H9 (cell line): ENCODE measurements at regions not wholly inside any gene's neighbourhood (a gene's known extent, or its start where the extent isn't known, plus 50 kb on each side); places are given as distances from the start of the nearest gene placed in this dataset.

Source experiments
- DNase-seq: peaks from one replicate; pipeline ENCODE4 v3.0.0-alpha.2; 2017
- H2AFZ ChIP-seq: one replicate; pipeline ENCODE4 v1.6.1; 2013; ENCODE audit warnings: mild to moderate bottlenecking, low read length, control low read depth, moderate library complexity
- H2AK5ac ChIP-seq: 2 replicates; pipeline ENCODE4 v1.6.1; 2013; ENCODE audit warnings: low read length, control low read depth, mixed read lengths; ENCODE audit not compliant: insufficient read length
- H2BK120ac ChIP-seq: one replicate; pipeline ENCODE4 v1.6.1; 2013; ENCODE audit warnings: low read depth, mild to moderate bottlenecking, low read length, control low read depth, inconsistent platforms; ENCODE audit not compliant: poor library complexity, severe bottlenecking
- H2BK12ac ChIP-seq: 2 replicates; pipeline ENCODE4 v1.6.1; 2013; ENCODE audit warnings: low read length, control low read depth, mixed read lengths, low read depth; ENCODE audit not compliant: insufficient read length
- H2BK15ac ChIP-seq: 2 replicates; pipeline ENCODE4 v1.6.1; 2013; ENCODE audit warnings: low read depth, low read length, control low read depth
- H2BK20ac ChIP-seq: one replicate; pipeline ENCODE4 v1.6.1; 2013; ENCODE audit warnings: low read depth, mild to moderate bottlenecking, low read length, control low read depth, inconsistent platforms; ENCODE audit not compliant: poor library complexity, severe bottlenecking
- H2BK5ac ChIP-seq: 2 replicates; pipeline ENCODE4 v1.6.1; 2013; ENCODE audit warnings: low read length, control low read depth, mixed read lengths; ENCODE audit not compliant: insufficient read length
- H3K14ac ChIP-seq: 2 replicates; pipeline ENCODE4 v1.6.1; 2013; ENCODE audit warnings: low read length, control low read depth; ENCODE audit not compliant: insufficient read depth
- H3K18ac ChIP-seq: 2 replicates; pipeline ENCODE4 v1.6.1; 2013; ENCODE audit warnings: low read depth, mild to moderate bottlenecking, mixed read lengths, low read length, control low read depth; ENCODE audit not compliant: insufficient read length
- H3K23ac ChIP-seq: 2 replicates; pipeline ENCODE4 v1.6.1; 2013; ENCODE audit warnings: low read length, control low read depth, mixed read lengths, low read depth; ENCODE audit not compliant: insufficient read length
- H3K23me2 ChIP-seq: 2 replicates; pipeline ENCODE4 v1.6.1; 2013; ENCODE audit warnings: low read depth, mild to moderate bottlenecking, mixed read lengths, low read length, control low read depth; ENCODE audit not compliant: insufficient read length, poor library complexity, severe bottlenecking
- H3K27ac ChIP-seq: 2 replicates; pipeline ENCODE4 v1.5.1; 2013; ENCODE audit warnings: low read length, control low read depth, mixed read lengths, low read depth; ENCODE audit not compliant: insufficient read length
- H3K27me3 ChIP-seq: 2 replicates; pipeline ENCODE4 v1.6.1; 2013; ENCODE audit warnings: low read length, control low read depth, inconsistent platforms; ENCODE audit not compliant: insufficient read depth
- H3K4ac ChIP-seq: 2 replicates; pipeline ENCODE4 v1.6.1; 2013; ENCODE audit warnings: low read depth, mild to moderate bottlenecking, control low read depth, inconsistent platforms, low read length, moderate library complexity
- H3K4me1 ChIP-seq: 2 replicates; pipeline ENCODE4 v1.6.1; 2013; ENCODE audit warnings: low read length, control low read depth, inconsistent platforms; ENCODE audit not compliant: insufficient read depth
- H3K4me2 ChIP-seq: 2 replicates; pipeline ENCODE4 v1.6.1; 2013; ENCODE audit warnings: low read length, control low read depth, mixed read lengths; ENCODE audit not compliant: insufficient read length, insufficient read depth
- H3K56ac ChIP-seq: 2 replicates; pipeline ENCODE4 v1.6.1; 2013; ENCODE audit warnings: low read depth, mild to moderate bottlenecking, mixed read lengths, low read length, control low read depth; ENCODE audit not compliant: insufficient read length
- H3K79me1 ChIP-seq: 2 replicates; pipeline ENCODE4 v1.6.1; 2013; ENCODE audit warnings: low read depth, mild to moderate bottlenecking, moderate library complexity, low read length, control low read depth, inconsistent platforms; ENCODE audit not compliant: insufficient read depth, poor library complexity, severe bottlenecking
- H3K79me2 ChIP-seq: 2 replicates; pipeline ENCODE4 v1.6.1; 2013; ENCODE audit warnings: low read length, control low read depth, inconsistent platforms; ENCODE audit not compliant: insufficient read depth
- H3K9ac ChIP-seq: 2 replicates; pipeline ENCODE4 v1.6.1; 2013; ENCODE audit warnings: low read length, control low read depth, mixed read lengths; ENCODE audit not compliant: insufficient read length; ENCODE audit errors: extremely low read depth
- H3K9me3 ChIP-seq: one replicate; pipeline ENCODE4 v1.6.1; 2013; ENCODE audit warnings: low read depth, low read length, inconsistent platforms; ENCODE audit not compliant: control insufficient read depth
- H3T11ph ChIP-seq: one replicate; pipeline ENCODE4 v1.6.1; 2013; ENCODE audit warnings: mild to moderate bottlenecking, low read length, control low read depth, inconsistent platforms
- H4K20me1 ChIP-seq: one replicate; pipeline ENCODE4 v1.6.1; 2013; ENCODE audit not compliant: control insufficient read depth, insufficient read length, insufficient read depth
- H4K5ac ChIP-seq: 2 replicates; pipeline ENCODE4 v1.6.1; 2013; ENCODE audit warnings: low read depth, mild to moderate bottlenecking, mixed read lengths, low read length, control low read depth; ENCODE audit not compliant: insufficient read length
- H4K8ac ChIP-seq: replicated peaks from 2 replicates; pipeline ENCODE4 v1.6.1; 2013; ENCODE audit warnings: low read length, control low read depth, mixed read lengths, low read depth; ENCODE audit not compliant: insufficient read length
- H4K91ac ChIP-seq: 2 replicates; pipeline ENCODE4 v1.6.1; 2013; ENCODE audit warnings: low read depth, mild to moderate bottlenecking, moderate library complexity, mixed read lengths, low read length, control low read depth; ENCODE audit not compliant: insufficient read length
- H3K27ac Mint-ChIP-seq, 3 experiments: 2 replicates in 2 of 3; 3 replicates in 1 of 3; pipeline ENCODE4 v1.8.0; 2020 to 2021; ENCODE audit warnings: mixed read lengths in 3 of 3, mild to moderate bottlenecking in 1 of 3, moderate library complexity in 1 of 3
- H3K27me3 Mint-ChIP-seq: 2 replicates; pipeline ENCODE4 v1.8.0; 2021; ENCODE audit warnings: low read depth, mild to moderate bottlenecking, moderate library complexity, mixed read lengths
- H3K36me3 Mint-ChIP-seq, 3 experiments: 2 replicates in 2 of 3; 3 replicates in 1 of 3; pipeline ENCODE4 v1.8.0; 2020 to 2021; ENCODE audit warnings: low read depth in 3 of 3, mixed read lengths in 3 of 3; ENCODE audit not compliant: insufficient read depth in 1 of 3
- H3K4me1 Mint-ChIP-seq, 2 experiments: 2 replicates each; pipeline ENCODE4 v1.8.0; 2020; ENCODE audit warnings: mixed read lengths in 2 of 2
- H3K4me3 Mint-ChIP-seq, 2 experiments: 2 replicates in 1 of 2; 3 replicates in 1 of 2; pipeline ENCODE4 v1.8.0; 2020 to 2021; ENCODE audit warnings: mild to moderate bottlenecking in 2 of 2, mixed read lengths in 2 of 2, moderate library complexity in 1 of 2
- H3K9me3 Mint-ChIP-seq, 2 experiments: 2 replicates in 1 of 2; 3 replicates in 1 of 2; pipeline ENCODE4 v1.8.0; 2020; ENCODE audit warnings: mild to moderate bottlenecking in 2 of 2, mixed read lengths in 2 of 2, moderate library complexity in 1 of 2
- CTCF ChIP-seq: fragments of 200-600 bp; sonication (generic); conservative IDR thresholded peaks from 3 replicates; pipeline ENCODE4 v1.8.0; 2021; ENCODE audit warnings: antibody characterized with exemption, mild to moderate bottlenecking
- WGBS: extraction: QIAGEN DNeasy Blood & Tissue Kit; methylation state at CpG from one replicate; pipeline ENCODE4 v1.1.7; 2013; ENCODE audit warnings: missing lambda C conversion rate, low lambda C conversion rate, mixed read lengths; ENCODE audit not compliant: insufficient read length; ENCODE audit errors: extremely low coverage; 5-methylcytosine and 5-hydroxymethylcytosine counted together

GRCh38 chr12:82025462-82025861, 266.3 kb upstream of the PPFIA2 start:
- H3K9me3 Mint-ChIP-seq: no peaks in the 10 kb centered on the region
- no peaks in the 10 kb centered on the region for H3K36me3 Mint-ChIP-seq
- Histone ChIP-seq H3K56ac (no peak overlapping the region), H4K5ac (no peak overlapping the region), H3T11ph (no peak overlapping the region), H3K18ac (no peak overlapping the region), H2BK20ac (no peak overlapping the region), H2BK12ac (no peak overlapping the region), H3K79me1 (no peaks in the 10 kb centered on the region), H3K23ac (no peak overlapping the region), H3K14ac (no peak overlapping the region), H3K9me3 (no peaks in the 10 kb centered on the region), H4K91ac (no peak overlapping the region), H3K79me2 (no peaks in the 10 kb centered on the region), H2BK15ac (no peak overlapping the region), H3K4ac (no peak overlapping the region), H3K4me2 (no peak overlapping the region), H3K9ac (no peak overlapping the region), H4K8ac (no peak overlapping the region), H3K4me1 (no peaks in the 10 kb centered on the region), H3K27me3 (no peaks in the 10 kb centered on the region), H3K27ac (no peak overlapping the region), H2BK5ac (no peak overlapping the region), H2AK5ac (no peak overlapping the region), H2BK120ac (no peak overlapping the region), H2AFZ (no peak overlapping the region), H4K20me1 (no peaks in the 10 kb centered on the region), H3K23me2 (no peaks in the 10 kb centered on the region)
- H3K4me3 Mint-ChIP-seq: no peak overlapping the region
- H3K27me3 Mint-ChIP-seq: no peaks in the 10 kb centered on the region
- no peak for DNase-seq
- no peak overlapping the region for H3K27ac Mint-ChIP-seq
- no CpG with 5 or more reads among the region's 7 CpGs for WGBS
- no peaks in the 10 kb centered on the region for H3K4me1 Mint-ChIP-seq
- TF ChIP-seq CTCF: no peak
